ENCODE measurements at regions not wholly inside any gene's neighbourhood (a gene's known extent, or its start where the extent isn't known, plus 50 kb on each side); places are given as distances from the start of the nearest gene placed in this dataset.

DNA sequence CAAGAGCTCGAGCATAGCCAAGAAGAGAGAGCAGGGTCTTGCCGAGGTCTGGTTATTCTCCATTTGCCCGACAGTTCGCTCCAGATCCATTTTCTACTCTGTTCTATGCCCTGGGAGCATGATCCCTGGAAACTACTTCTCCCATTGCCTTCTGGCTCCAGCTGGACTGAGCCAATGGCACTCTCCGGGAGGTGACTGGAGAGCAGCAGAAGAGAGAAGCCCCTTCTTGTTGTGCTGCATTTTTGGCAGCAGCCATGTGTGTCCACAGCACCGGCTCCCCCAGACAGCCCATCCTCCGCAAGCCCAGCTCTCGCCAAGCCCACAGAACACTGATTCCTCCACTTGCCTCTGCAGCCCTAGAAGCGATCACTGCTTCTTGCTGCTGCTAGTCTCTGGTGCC is 345.5 kb downstream of the TNS1 start:
- TF ChIP-seq CTCF (IDR thresholded peaks at IDR 0.05) (no peak), ZFX (IDR thresholded peaks at IDR 0.05; ENCODE audit: borderline replicate concordance) (no peak)
